NOMO-1 (cell line): ENCODE measurements at regions not wholly inside any gene's neighbourhood (a gene's known extent, or its start where the extent isn't known, plus 50 kb on each side); places are given as distances from the start of the nearest gene placed in this dataset.
A peak's percentile ranks its signal among the peaks of the same experiment; 100 is the strongest.

Experiments
- DNase-seq, 2 experiments: peaks; one replicate each; lab custom pipeline; 2025; ENCODE audit not compliant: unreplicated experiment in 2 of 2; lab: John Stamatoyannopoulos, UW

GRCh38 chr2:217660423-217660822 lies 342.4 kb downstream of the TNS1 start:
- DNase-seq, result no peak

DNA sequence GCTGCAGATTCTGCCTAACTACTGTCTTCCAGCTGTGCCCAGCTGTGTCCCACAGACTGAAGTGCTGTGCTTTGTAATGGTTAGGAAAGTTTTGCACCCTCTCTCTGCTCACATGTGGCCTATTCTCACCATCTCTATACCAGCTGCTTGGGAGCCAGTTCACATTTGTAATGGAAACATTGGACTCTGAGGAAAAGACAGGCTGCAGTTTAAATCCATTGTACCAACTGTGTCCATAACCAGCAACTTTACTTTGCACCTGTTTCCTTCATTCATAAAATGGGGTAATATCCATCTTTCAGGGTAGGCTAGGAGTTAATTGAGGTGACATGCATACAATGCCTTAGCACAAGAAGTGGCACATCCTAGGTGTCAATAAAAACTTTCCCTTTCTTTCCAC lies 344.0 kb downstream of the TNS1 start:
- DNase-seq, result no peak

DNA sequence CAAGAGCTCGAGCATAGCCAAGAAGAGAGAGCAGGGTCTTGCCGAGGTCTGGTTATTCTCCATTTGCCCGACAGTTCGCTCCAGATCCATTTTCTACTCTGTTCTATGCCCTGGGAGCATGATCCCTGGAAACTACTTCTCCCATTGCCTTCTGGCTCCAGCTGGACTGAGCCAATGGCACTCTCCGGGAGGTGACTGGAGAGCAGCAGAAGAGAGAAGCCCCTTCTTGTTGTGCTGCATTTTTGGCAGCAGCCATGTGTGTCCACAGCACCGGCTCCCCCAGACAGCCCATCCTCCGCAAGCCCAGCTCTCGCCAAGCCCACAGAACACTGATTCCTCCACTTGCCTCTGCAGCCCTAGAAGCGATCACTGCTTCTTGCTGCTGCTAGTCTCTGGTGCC lies 345.5 kb downstream of the TNS1 start:
- no peak for DNase-seq

DNA sequence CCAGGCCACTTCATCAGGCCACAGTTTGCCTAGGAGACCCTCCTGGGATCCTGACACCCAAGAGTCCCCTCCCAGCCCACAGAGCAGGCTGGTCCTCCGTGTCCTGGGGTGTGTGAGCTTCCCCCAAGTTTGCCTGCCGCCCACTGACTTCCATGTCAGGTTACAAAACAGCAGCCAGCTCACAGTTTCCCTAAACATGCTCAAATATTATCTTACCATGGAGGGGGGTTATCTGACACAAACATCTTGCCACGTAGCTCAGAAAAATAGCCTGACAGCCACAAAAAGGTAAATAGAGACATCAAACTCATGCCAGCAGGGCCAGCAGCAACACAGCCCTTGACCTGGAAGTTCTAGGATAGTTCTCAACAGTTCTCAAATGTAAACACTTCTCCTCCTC lies 346.5 kb downstream of the TNS1 start:
- DNase-seq, result no peak

DNA sequence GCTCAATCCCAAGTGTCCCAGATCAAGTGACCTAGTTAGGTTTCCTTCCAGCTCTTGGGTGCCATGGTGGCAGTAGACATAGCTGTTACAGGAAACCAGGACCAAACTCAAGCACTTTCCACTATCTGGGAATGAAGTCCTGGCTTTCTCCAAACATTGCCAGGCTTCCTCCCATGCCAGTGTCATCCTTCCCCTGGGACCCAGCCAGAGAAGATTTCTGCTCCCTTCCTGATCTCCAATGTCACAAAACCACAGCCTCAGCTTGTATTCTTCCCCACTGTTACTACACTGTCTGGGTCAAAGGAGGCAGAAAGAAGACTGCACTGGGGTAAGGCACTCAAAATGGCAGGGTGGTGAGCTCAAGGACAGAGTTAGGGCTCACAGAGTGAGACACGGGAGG lies 347.1 kb downstream of the TNS1 start:
- no peak for DNase-seq

- no peak for DNase-seq
Observed at GRCh38 chr2:217654168-217654567, 348.6 kb downstream of the TNS1 start.

DNA sequence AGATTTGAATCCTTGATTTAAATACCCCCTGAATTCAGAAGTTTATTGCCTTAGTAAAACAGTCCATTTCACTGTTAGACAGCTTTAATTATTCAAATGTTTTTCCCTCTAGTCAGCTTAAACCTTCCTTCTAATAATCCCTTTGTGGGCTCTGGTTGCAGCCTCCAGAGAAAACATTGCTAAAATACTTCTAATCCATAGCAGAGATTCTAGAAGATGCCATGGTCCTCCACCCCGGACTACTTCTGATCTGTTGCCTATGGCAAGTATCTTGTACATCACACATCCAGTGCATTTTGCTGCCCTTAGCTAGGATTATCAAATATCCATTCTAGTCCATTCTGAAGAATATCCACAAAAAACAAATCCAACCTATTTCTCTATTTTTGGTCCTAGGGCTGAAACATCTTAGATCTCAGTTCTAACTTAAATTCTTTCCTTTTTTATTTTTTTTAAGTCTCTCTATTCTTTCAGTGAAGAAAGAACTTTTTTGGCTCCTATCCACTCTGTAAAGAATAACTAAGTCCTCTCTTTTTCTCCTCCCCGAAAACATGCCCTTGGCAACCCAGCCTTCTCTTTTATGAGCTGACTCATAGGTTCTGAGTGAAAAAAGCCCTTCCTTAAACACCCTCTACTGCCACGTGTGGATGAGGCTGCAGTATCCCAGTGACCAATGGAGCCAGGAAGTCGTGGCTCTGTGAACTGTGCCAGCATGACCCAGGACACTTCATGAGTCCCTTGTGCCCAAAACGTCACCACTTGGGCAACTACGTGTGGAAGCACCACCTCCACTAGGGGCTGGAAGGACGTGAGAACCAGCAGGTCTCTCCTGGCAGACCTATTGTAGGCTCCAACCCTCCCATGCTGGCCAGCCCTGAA lies 349.8 kb downstream of the TNS1 start:
- no peak for DNase-seq

GRCh38 chr2:217650716-217651360 lies 352.0 kb downstream of the TNS1 start:
- peak; percentile 42 to 68 for DNase-seq

DNA sequence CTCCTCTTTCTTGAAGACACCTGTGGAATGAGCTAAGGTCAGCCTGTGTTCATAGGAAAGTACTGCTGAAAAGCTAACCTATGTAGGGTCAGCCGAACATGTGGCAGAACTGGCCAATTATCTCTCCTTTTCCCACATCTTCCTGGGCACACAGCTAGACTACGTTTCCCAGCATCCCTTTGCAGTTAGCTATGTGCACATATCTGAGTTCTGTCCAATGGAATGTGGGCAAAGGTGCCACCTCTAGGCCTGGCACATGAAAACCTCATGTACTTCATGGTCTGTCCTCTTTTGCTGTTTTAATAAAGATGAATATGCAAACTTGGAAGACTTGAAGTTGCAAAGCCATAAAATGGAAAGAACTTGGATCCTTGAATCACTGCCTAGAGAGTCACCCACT lies 352.6 kb downstream of the TNS1 start:
- DNase-seq, result no peak

GRCh38 chr2:217647925-217648324 lies 354.9 kb downstream of the TNS1 start:
- DNase-seq, result no peak

DNA sequence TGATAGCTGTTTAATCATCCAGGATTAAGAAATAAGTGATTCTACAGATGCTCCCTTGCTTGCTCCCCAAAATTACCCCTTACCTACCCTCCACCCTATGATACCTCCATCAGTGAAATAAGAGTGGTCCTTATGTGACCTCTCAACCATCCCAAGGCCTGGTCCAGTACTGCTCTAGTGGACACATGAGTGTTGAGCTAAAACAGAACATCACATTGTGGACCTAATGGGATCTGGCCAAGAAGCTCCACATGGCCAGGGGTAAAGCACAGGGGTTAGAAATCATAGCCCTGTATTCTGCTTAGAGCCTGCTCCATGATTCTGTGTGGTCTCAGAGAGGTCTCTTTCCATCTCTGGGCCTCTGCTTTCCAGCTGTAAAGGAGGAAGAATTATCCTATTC lies 355.6 kb downstream of the TNS1 start:
- no peak for DNase-seq

DNA sequence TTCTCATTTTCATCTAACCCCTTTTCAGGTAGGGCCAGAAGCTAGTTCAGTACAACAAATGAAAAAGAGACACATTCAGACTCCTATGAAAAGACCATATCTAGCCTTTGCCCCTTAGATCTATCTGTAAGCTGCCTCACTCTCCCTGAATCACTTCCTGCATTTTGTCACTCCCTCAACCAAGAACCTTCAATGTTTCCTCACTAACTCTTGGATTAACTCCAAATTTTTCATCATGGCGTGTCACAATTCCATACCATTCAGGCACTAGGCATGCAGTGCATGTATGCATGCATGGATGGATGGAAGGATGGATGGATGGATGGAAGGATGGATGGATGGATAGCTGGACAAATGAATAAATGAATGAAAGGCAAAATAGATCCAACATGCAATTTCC lies 356.9 kb downstream of the TNS1 start:
- DNase-seq, result no peak

GRCh38 chr2:217643789-217644301 lies 358.9 kb downstream of the TNS1 start:
- no peak for DNase-seq

DNA sequence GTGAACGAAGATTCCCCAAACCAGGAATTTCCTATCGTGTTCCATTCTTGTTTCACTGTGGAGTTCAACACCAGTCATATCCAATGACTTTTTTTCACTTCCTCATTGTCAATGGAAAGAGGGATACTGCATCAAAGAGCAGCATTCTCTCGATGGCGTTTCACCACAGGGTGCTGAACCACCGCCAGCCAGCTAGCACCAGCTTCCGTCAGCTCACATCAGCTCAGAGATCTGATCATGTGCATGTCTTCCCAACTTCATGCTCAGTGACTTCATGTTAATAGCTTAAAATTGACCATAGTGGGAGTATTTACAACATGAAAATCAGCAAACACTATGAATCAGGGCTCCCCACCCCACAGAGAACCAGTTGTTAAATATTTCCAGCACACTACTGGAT lies 359.9 kb downstream of the TNS1 start:
- DNase-seq, result no peak

DNA sequence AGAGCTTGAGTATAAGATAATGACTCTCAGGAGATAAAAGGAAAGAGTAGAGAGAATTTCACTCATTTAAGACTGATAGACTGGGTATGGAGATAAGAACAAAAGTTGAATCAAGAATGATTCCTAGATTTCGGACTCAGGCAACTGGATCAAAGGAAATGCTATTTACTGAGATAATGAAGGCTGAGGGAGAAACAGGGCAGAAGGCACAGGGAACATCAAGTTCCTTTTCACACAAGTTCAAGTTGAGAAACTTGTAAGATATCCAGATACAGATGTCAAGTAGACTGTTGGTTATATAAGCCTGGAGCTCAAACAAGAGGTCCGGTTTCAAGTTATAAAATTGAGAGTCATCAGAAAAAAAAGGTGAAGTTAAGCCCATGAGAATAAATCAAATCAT lies 360.8 kb downstream of the TNS1 start:
- DNase-seq, result no peak

- DNase-seq, result no peak
Observed at GRCh38 chr2:217639481-217639880, 363.3 kb downstream of the TNS1 start.

DNA sequence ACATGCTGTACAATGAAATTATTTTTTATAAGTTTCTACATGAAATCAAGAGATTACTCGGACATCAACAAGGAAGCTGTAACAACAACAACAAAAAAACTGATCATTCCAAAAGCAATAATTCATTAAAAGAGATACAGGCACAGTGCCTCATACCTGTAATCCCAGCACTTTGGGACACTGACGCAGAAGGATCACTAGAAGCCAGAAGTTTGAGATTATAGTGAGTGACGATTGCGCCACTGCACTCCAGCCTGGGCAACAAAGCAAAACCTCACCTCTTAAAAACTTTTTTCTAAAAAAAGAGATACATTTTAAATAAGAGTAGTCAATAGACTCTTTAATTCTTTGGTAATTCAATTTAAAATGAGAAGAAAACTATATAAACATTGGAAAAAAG lies 364.3 kb downstream of the TNS1 start:
- no peak for DNase-seq

DNA sequence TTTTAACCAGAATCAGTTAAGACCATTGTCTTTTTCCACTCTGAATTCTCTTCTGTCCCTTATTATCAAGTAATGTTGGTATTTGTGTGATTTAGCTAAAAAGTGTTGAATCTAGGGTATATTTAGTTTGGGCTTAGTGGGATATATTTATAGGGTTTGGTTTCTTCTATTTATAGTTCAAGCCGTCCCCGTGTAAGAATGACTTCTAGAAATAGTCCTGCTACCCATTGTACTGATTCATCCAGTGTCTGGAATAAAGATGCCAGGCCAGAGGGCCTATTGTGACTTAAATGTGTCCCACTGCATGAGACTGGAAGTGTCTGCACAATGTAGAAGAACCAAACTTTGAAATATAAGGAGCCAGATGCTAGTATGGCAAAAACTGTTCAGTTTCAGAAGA lies 364.8 kb downstream of the TNS1 start:
- DNase-seq, result no peak

GRCh38 chr2:217636991-217637561 lies 365.7 kb downstream of the TNS1 start:
- no peak for DNase-seq

GRCh38 chr2:217636578-217636977 lies 366.2 kb downstream of the TNS1 start:
- DNase-seq, result no peak

DNA sequence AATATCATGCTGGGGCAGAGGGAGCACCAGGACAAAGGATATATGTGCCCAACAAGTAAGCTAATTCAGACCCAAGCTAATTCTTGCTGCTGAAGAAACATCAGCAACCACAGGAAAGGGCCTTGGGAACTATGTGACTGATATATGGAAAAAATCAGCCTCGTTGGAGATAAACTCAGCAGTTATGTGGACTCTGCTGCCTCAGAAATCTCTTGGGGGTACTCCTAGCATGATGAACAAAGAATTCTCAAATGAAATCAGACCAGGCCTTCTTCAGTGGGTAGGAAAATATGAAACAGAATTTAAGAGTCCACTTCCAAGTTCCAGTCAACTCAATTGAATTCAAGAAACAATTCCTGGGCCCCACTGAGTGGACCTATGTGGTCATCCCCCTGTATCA lies 367.9 kb downstream of the TNS1 start:
- no peak for DNase-seq

DNA sequence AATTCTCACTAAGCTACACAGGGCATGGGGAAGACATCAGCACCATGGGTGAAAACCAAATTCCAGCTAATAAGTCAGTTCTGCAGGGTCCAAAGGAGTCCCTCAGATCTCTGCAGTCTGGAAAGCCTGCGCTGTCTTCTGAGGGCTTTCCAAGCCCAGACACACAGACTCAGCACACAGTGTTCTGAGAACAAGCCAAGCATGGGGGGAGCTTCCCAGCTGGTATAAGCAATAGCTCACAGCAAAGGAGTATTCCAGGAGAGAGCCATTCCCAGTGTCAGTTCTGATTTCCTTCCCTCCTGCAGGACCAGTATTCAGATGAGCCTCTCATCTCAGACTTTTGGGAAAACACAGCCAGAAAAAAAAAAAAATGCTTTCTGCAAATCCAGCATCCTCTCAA lies 370.8 kb downstream of the TNS1 start:
- no peak for DNase-seq
